Chondrocyte (in vitro differentiated cells): ENCODE measurements at regions not wholly inside any gene's neighbourhood (a gene's known extent, or its start where the extent isn't known, plus 50 kb on each side); places are given as distances from the start of the nearest gene placed in this dataset.

Experiments
- DNase-seq: peaks from one replicate; pipeline ENCODE4 v3.0.0; 2021; ENCODE audit warnings: mixed read lengths, low spot score
- H3K27ac Mint-ChIP-seq: one replicate; pipeline ENCODE4 v1.8.0; 2021; ENCODE audit warnings: mild to moderate bottlenecking, moderate library complexity, mixed read lengths; ENCODE audit not compliant: unreplicated experiment
- H3K27me3 Mint-ChIP-seq: 2 replicates; pipeline ENCODE4 v1.8.0; 2021; ENCODE audit warnings: low read depth, mixed read lengths
- H3K36me3 Mint-ChIP-seq: 2 replicates; pipeline ENCODE4 v1.8.0; 2021; ENCODE audit warnings: low read depth, mixed read lengths
- H3K4me1 Mint-ChIP-seq: 2 replicates; pipeline ENCODE4 v1.8.0; 2021; ENCODE audit warnings: low read depth, mild to moderate bottlenecking, mixed read lengths
- H3K4me3 Mint-ChIP-seq: one replicate; pipeline ENCODE4 v1.8.0; 2021; ENCODE audit warnings: mild to moderate bottlenecking, moderate library complexity, mixed read lengths; ENCODE audit not compliant: unreplicated experiment
- H3K9me3 Mint-ChIP-seq: 2 replicates; pipeline ENCODE4 v1.8.0; 2021; ENCODE audit warnings: low read depth, mixed read lengths
- CTCF ChIP-seq: fragments of 200-600 bp; sonication (generic); IDR thresholded peaks from 2 replicates; pipeline ENCODE4 v1.5.0; 2021; ENCODE audit warnings: antibody characterized with exemption, mild to moderate bottlenecking, moderate library complexity

DNA sequence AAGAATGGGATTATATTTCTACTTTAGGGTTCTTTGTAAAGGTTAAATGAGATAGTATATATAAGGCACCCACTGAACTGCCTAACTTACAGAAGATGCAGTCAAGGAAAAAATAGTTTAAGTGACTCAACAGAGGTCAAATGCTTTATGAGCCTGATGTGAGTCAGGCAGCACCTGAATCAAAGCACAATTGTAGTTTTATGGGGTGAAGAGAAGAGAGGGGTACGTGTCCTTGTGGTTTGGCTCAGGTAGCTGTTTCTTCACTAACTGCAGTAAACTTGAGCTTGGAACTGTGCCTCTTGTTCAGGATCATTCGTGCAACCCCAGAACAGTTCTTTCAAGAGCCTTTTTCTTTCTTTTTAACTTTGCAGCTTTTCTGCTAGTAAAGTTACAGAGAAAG is 125.2 kb upstream of the SPON1 start:
- H3K9me3 Mint-ChIP-seq: peaks cover 2% of the 10 kb centered on the region
- no peaks in the 10 kb centered on the region for H3K36me3 Mint-ChIP-seq
- no peak overlapping the region for H3K27ac Mint-ChIP-seq

DNA sequence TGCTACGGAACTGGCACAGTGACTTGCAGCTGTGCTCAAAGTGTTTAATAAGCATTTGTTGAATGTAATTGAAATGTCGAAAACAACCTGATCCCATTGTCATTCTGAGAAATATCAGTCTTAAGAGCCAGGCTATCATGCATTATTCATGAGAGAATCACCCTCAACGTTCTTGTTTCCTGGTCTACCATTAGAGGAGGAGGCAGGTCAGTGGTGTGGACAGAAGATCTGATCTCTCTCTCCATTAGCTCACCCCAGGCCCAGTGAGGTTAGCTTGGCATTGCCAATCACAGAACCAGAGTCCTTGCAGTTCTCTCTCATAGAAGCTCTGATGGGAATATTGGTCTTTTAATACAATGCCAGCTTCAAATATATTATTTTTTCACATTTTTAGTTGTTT is 121.1 kb upstream of the SPON1 start:
- H3K36me3 Mint-ChIP-seq: no peaks in the 10 kb centered on the region
- TF ChIP-seq CTCF: no peak
- H3K27me3 Mint-ChIP-seq: peaks cover 13% of the 10 kb centered on the region
- no peak for DNase-seq
- no peaks in the 10 kb centered on the region for H3K9me3 Mint-ChIP-seq
- no peaks in the 10 kb centered on the region for H3K4me1 Mint-ChIP-seq
- H3K4me3 Mint-ChIP-seq: no peak overlapping the region
- no peak overlapping the region for H3K27ac Mint-ChIP-seq

More for the DNA sequence above, 125.2 kb upstream of the SPON1 start:
- Mint-ChIP-seq H3K27me3 (peaks cover 11% of the 10 kb centered on the region), H3K4me3 (no peak overlapping the region), H3K4me1 (no peaks in the 10 kb centered on the region)
- DNase-seq: no peak
- TF ChIP-seq CTCF: no peak

GRCh38 chr11:13848031-13848430 is 114.5 kb upstream of the SPON1 start:
- no peak for DNase-seq
- H3K4me3 Mint-ChIP-seq: no peak overlapping the region
- no peaks in the 10 kb centered on the region for H3K4me1 Mint-ChIP-seq
- no peak for TF ChIP-seq CTCF
- no peaks in the 10 kb centered on the region for H3K9me3 Mint-ChIP-seq
- H3K36me3 Mint-ChIP-seq: no peaks in the 10 kb centered on the region
- H3K27me3 Mint-ChIP-seq: peaks cover 35% of the 10 kb centered on the region
- no peak overlapping the region for H3K27ac Mint-ChIP-seq

- no peak for TF ChIP-seq CTCF
- Mint-ChIP-seq H3K36me3 (no peaks in the 10 kb centered on the region), H3K27ac (no peak overlapping the region), H3K27me3 (peaks cover 31% of the 10 kb centered on the region), H3K4me3 (no peak overlapping the region), H3K4me1 (no peaks in the 10 kb centered on the region), H3K9me3 (no peaks in the 10 kb centered on the region)
- no peak for DNase-seq
These were observed 112.1 kb upstream of the SPON1 start for GRCh38 chr11:13850231-13851005.

GRCh38 chr11:13851691-13852090 is 110.8 kb upstream of the SPON1 start:
- DNase-seq: no peak
- H3K27ac Mint-ChIP-seq: no peak overlapping the region
- H3K36me3 Mint-ChIP-seq: no peaks in the 10 kb centered on the region
- H3K27me3 Mint-ChIP-seq: peaks cover 33% of the 10 kb centered on the region
- H3K4me3 Mint-ChIP-seq: no peak overlapping the region
- no peaks in the 10 kb centered on the region for H3K9me3 Mint-ChIP-seq
- no peak for TF ChIP-seq CTCF
- no peaks in the 10 kb centered on the region for H3K4me1 Mint-ChIP-seq
